ENCODE measurements at regions not wholly inside any gene's neighbourhood (a gene's known extent, or its start where the extent isn't known, plus 50 kb on each side); places are given as distances from the start of the nearest gene placed in this dataset.
"Not testable (repeated sequence)": the region's sequence is repeated elsewhere in the genome, so short reads cannot be mapped to it uniquely, and the experiment has no call there.

DNA sequence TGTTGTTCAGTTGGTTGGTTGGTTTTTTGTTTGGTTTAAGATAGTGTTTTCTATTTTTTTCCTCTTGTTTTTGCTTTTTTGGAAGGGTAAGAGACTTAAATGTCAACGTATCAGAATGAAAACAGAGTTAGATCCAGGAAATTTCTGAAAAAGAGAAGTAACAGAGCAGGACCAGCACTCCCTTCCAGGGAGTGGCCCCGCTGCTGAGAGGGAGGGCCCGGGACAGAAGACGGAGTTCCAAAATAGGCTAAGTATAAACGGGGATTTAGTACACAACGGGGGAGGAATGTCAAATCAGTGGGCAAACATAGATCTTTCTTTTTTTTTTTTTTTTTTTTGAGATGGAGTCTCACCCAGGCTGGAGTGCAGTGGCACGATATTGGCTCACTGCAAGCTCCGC, 92.7 kb upstream of the RUFY1 start:
- no peak for DNase-seq
- TF ChIP-seq, protein P1, sequence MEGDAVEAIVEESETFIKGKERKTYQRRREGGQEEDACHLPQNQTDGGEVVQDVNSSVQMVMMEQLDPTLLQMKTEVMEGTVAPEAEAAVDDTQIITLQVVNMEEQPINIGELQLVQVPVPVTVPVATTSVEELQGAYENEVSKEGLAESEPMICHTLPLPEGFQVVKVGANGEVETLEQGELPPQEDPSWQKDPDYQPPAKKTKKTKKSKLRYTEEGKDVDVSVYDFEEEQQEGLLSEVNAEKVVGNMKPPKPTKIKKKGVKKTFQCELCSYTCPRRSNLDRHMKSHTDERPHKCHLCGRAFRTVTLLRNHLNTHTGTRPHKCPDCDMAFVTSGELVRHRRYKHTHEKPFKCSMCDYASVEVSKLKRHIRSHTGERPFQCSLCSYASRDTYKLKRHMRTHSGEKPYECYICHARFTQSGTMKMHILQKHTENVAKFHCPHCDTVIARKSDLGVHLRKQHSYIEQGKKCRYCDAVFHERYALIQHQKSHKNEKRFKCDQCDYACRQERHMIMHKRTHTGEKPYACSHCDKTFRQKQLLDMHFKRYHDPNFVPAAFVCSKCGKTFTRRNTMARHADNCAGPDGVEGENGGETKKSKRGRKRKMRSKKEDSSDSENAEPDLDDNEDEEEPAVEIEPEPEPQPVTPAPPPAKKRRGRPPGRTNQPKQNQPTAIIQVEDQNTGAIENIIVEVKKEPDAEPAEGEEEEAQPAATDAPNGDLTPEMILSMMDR (IDR thresholded peaks at IDR 0.05) = no peak

DNA sequence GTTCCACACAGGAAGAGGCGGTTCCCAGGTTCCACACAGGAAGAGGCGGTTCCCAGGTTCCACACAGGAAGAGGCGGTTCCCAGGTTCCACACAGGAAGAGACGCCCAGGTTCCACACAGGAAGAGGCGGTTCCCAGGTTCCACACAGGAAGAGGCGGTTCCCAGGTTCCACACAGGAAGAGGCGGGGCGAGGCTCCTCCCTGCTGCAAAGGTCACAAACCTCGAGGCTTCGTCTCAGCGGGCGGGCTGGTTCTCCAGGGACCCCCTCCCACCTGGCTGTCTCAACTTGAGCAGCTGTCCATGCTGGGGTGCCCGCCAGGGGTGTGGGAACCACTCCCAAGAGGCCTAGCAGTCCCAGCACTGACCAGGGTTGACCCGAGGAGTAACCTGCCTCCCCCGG, 94.3 kb upstream of the RUFY1 start:
- intact Hi-C loops (cut with DNase I); H3K4me3 ChIP-seq; H3K9me3 ChIP-seq; H3K27ac ChIP-seq; H3K27me3 ChIP-seq; H3K9ac ChIP-seq (ENCODE audit: low read depth in 2 of 2, low read length in 2 of 2); DNase-seq; H3K36me3 ChIP-seq; H3K4me1 ChIP-seq: not testable (repeated sequence)

More for the DNA sequence above, 92.7 kb upstream of the RUFY1 start:
- Histone ChIP-seq H3K4me3 (no peak overlapping the region), H3K9me3 (no peaks in the 10 kb centered on the region), H3K27ac (no peak overlapping the region), H3K4me1 (no peaks in the 10 kb centered on the region), H3K36me3 (no peaks in the 10 kb centered on the region), H3K9ac (ENCODE audit: low read depth in 2 of 2, low read length in 2 of 2) (no peak overlapping the region), H3K27me3 (no peaks in the 10 kb centered on the region)
- intact Hi-C loops (cut with DNase I) = no loop called here

- intact Hi-C loops (cut with DNase I) = no loop called here
- Histone ChIP-seq H3K9ac (ENCODE audit: low read depth in 2 of 2, low read length in 2 of 2) (no peak overlapping the region), H3K36me3 (no peaks in the 10 kb centered on the region), H3K27me3 (no peaks in the 10 kb centered on the region), H3K9me3 (no peaks in the 10 kb centered on the region), H3K4me1 (no peaks in the 10 kb centered on the region), H3K27ac (no peak overlapping the region), H3K4me3 (no peak overlapping the region)
- TF ChIP-seq, protein P1 (IDR thresholded peaks at IDR 0.05) = no peak
- no peak for DNase-seq
Observed at GRCh38 chr5:179455320-179455719, 95.0 kb upstream of the RUFY1 start.

GRCh38 chr5:179454356-179454755, 96.0 kb upstream of the RUFY1 start:
- H3K9me3 ChIP-seq = no peaks in the 10 kb centered on the region
- no peaks in the 10 kb centered on the region for H3K36me3 ChIP-seq
- H3K4me3 ChIP-seq = no peak overlapping the region
- DNase-seq = no peak
- TF ChIP-seq, protein P1 (IDR thresholded peaks at IDR 0.05) = no peak
- intact Hi-C loops (cut with DNase I) = no loop called here
- no peaks in the 10 kb centered on the region for H3K27me3 ChIP-seq
- H3K27ac ChIP-seq = no peak overlapping the region
- no peak overlapping the region for H3K9ac ChIP-seq (ENCODE audit: low read depth in 2 of 2, low read length in 2 of 2)
- no peaks in the 10 kb centered on the region for H3K4me1 ChIP-seq

GRCh38 chr5:179453616-179454015, 96.7 kb upstream of the RUFY1 start:
- H3K4me3 ChIP-seq = no peak overlapping the region
- TF ChIP-seq, protein P1 (IDR thresholded peaks at IDR 0.05) = no peak
- H3K9ac ChIP-seq (ENCODE audit: low read depth in 2 of 2, low read length in 2 of 2) = no peak overlapping the region
- intact Hi-C loops (cut with DNase I) = no loop called here
- no peak for DNase-seq
- H3K27me3 ChIP-seq = no peaks in the 10 kb centered on the region
- no peak overlapping the region for H3K27ac ChIP-seq
- H3K9me3 ChIP-seq = no peaks in the 10 kb centered on the region
- H3K36me3 ChIP-seq = no peaks in the 10 kb centered on the region
- H3K4me1 ChIP-seq = no peaks in the 10 kb centered on the region

- Histone ChIP-seq H3K9ac (ENCODE audit: low read depth in 2 of 2, low read length in 2 of 2) (no peak overlapping the region), H3K27ac (no peak overlapping the region), H3K4me1 (no peaks in the 10 kb centered on the region), H3K9me3 (no peaks in the 10 kb centered on the region), H3K4me3 (no peak overlapping the region), H3K27me3 (no peaks in the 10 kb centered on the region), H3K36me3 (no peaks in the 10 kb centered on the region)
- TF ChIP-seq, protein P1 (IDR thresholded peaks at IDR 0.05) = no peak
- DNase-seq = no peak
- intact Hi-C loops (cut with DNase I) = no loop called here
Observed at GRCh38 chr5:179452356-179453230, 97.8 kb upstream of the RUFY1 start.

Data from colonic mucosa (tissue), 4 donors.